ENCODE measurements at regions not wholly inside any gene's neighbourhood (a gene's known extent, or its start where the extent isn't known, plus 50 kb on each side); places are given as distances from the start of the nearest gene placed in this dataset.

GRCh38 chr5:53334431-53334941, 145.9 kb upstream of the FST start:
- FAIRE-seq = no peak

GRCh38 chr5:53335115-53335514, 145.3 kb upstream of the FST start:
- FAIRE-seq = no peak

GRCh38 chr5:53337827-53338226, 142.6 kb upstream of the FST start:
- no peak for FAIRE-seq

- no peak for FAIRE-seq
Measured at GRCh38 chr5:53338971-53339370, 141.5 kb upstream of the FST start.

GRCh38 chr5:53339962-53340540, 140.4 kb upstream of the FST start:
- FAIRE-seq = no peak

- no peak for FAIRE-seq
Measured at GRCh38 chr5:53340956-53341750, 139.3 kb upstream of the FST start.

GRCh38 chr5:53342236-53342635, 138.2 kb upstream of the FST start:
- no peak for FAIRE-seq

GRCh38 chr5:53343187-53343586, 137.2 kb upstream of the FST start:
- no peak for FAIRE-seq

- no peak for FAIRE-seq
Measured at GRCh38 chr5:53350368-53350767, 130.1 kb upstream of the FST start.

- no peak for FAIRE-seq
Measured at GRCh38 chr5:53350991-53351770, 129.2 kb upstream of the FST start.

GRCh38 chr5:53355316-53355715, 125.1 kb upstream of the FST start:
- FAIRE-seq = no peak

- no peak for FAIRE-seq
Measured at GRCh38 chr5:53355931-53356330, 124.5 kb upstream of the FST start.

GRCh38 chr5:53357439-53357838, 123.0 kb upstream of the FST start:
- no peak for FAIRE-seq

GRCh38 chr5:53358794-53359193, 121.6 kb upstream of the FST start:
- no peak for FAIRE-seq

GRCh38 chr5:53359916-53360517, 120.4 kb upstream of the FST start:
- no peak for FAIRE-seq

GRCh38 chr5:53360811-53361210, 119.6 kb upstream of the FST start:
- no peak for FAIRE-seq

- no peak for FAIRE-seq
Measured at GRCh38 chr5:53361708-53362107, 118.7 kb upstream of the FST start.

- FAIRE-seq = no peak
Measured at GRCh38 chr5:53362521-53362941, 117.9 kb upstream of the FST start.

GRCh38 chr5:53364061-53364460, 116.4 kb upstream of the FST start:
- FAIRE-seq = no peak

GRCh38 chr5:53366245-53366644, 114.2 kb upstream of the FST start:
- no peak for FAIRE-seq

- no peak for FAIRE-seq
Measured at GRCh38 chr5:53367727-53368126, 112.7 kb upstream of the FST start.

GRCh38 chr5:53368516-53368915, 111.9 kb upstream of the FST start:
- FAIRE-seq = no peak

- no peak for FAIRE-seq
Measured at GRCh38 chr5:53368966-53369605, 111.3 kb upstream of the FST start.

Data from TTC549 (cell line).